Epithelial cell of proximal tubule (primary cell): ENCODE measurements at regions not wholly inside any gene's neighbourhood (a gene's known extent, or its start where the extent isn't known, plus 50 kb on each side); places are given as distances from the start of the nearest gene placed in this dataset.
"Not testable (repeated sequence)": the region's sequence is repeated elsewhere in the genome, so short reads cannot be mapped to it uniquely, and the experiment has no call there.

Source experiments
- DNase-seq: peaks from one replicate; pipeline ENCODE4 v3.0.0-alpha.2; 2011; ENCODE audit warnings: low read depth
- H3K4me3 ChIP-seq: 2 replicates; pipeline ENCODE4 v1.5.1; 2011; ENCODE audit warnings: low read depth, mild to moderate bottlenecking, low read length
- TF ChIP-seq, protein P1 (sequence below): conservative IDR thresholded peaks from 2 replicates; pipeline ENCODE4 v1.5.1; 2012; ENCODE audit warnings: low read depth, mild to moderate bottlenecking, low read length

DNA sequence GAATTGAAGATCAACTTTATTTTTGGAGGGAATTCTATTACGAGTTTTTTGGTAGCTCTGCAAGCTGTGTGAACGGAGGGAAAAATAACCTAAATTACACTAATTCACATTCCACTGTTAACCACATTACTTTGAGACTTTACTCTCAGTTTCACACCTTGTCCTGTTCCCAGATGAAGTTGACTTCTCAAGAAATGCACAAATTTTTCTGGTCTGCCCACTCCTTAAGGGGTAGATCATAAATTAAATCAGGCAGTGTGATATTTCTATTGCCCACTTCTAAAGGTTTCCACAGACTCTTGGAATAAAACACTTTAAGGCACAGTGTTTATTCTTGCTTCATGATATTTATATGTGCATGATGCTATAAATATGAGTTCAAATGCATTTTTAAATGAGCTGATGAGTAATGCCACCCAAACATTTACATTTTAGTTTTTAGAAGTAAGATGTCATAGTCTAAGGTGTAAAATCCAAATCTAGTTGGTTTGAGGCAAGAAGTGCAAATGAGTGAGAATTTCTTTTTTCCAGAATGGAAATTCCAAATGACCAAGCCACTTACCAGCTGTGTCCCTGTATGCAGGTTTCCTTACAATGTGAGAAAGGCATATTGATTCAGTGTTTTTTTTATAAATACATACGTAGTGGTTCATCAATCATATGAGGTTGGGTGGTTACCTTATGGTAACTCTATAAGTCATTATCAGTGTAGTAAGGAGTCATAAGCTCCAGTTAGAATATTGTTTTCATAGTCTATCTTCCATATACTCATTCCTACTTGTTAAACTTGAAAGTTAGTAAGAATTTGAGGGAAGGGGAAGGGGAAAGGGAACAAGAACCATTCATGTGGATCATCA lies 437.7 kb upstream of the MEF2C start:
- DNase-seq: no peak
- H3K4me3 ChIP-seq: no peak overlapping the region
- TF ChIP-seq, protein P1, sequence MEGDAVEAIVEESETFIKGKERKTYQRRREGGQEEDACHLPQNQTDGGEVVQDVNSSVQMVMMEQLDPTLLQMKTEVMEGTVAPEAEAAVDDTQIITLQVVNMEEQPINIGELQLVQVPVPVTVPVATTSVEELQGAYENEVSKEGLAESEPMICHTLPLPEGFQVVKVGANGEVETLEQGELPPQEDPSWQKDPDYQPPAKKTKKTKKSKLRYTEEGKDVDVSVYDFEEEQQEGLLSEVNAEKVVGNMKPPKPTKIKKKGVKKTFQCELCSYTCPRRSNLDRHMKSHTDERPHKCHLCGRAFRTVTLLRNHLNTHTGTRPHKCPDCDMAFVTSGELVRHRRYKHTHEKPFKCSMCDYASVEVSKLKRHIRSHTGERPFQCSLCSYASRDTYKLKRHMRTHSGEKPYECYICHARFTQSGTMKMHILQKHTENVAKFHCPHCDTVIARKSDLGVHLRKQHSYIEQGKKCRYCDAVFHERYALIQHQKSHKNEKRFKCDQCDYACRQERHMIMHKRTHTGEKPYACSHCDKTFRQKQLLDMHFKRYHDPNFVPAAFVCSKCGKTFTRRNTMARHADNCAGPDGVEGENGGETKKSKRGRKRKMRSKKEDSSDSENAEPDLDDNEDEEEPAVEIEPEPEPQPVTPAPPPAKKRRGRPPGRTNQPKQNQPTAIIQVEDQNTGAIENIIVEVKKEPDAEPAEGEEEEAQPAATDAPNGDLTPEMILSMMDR: no peak

DNA sequence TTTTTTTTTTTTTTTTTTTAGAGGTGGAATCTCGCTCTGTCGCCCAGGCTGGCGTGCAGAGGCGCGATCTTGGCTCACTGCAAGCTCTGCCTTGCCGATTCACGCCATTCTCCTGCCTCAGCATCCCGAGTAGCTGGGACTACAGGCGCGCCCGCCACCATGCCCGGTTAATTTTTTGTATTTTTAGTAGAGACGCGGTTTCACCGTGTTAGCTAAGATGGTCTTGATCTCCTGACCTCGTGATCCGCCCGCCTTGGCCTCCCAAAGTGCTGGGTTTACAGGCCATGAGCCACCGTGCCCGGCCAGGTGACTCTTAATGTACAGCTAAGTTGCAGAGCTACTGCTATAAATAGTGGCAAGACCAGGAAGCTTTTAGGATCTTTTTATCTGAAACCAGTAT lies 434.9 kb upstream of the MEF2C start:
- DNase-seq, H3K4me3 ChIP-seq: not testable (repeated sequence)

DNA sequence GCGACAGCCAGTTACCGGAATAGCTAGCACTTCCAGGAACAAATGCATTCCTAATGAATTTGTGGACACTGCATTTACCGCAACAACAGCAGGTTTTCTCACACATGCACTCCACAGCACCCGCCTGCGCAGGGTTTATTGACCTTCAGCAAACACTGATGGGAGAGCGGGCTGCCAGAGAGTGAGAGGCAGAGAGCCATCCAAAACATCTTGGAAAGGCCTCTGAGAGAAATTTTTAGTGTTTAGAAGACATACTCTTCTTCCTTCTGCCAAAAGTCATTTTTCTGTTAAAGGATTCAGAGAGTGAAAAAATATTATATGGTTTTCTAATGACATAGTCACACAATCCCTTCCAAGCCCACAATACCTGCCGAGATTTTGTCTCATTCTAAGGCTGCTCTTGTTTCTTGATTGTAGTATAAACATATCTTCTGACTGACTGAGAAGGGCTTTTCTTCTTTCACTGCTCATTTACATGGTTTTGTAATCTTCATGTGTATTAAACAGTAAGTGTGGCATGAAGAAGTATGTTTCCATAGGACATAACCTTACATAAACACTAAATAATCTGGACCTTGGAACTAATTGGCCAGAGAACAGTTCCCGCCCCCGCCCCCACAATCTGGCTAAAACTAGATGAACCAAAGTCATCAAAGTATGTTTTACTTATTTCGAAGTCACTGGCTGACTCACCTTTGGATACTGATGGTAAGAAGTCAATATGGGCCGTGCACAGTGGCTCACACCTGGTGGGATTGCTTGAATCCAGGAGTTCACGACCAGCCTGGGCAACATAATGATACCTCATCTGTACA lies 432.5 kb upstream of the MEF2C start:
- H3K4me3 ChIP-seq: no peak overlapping the region
- DNase-seq: no peak

DNA sequence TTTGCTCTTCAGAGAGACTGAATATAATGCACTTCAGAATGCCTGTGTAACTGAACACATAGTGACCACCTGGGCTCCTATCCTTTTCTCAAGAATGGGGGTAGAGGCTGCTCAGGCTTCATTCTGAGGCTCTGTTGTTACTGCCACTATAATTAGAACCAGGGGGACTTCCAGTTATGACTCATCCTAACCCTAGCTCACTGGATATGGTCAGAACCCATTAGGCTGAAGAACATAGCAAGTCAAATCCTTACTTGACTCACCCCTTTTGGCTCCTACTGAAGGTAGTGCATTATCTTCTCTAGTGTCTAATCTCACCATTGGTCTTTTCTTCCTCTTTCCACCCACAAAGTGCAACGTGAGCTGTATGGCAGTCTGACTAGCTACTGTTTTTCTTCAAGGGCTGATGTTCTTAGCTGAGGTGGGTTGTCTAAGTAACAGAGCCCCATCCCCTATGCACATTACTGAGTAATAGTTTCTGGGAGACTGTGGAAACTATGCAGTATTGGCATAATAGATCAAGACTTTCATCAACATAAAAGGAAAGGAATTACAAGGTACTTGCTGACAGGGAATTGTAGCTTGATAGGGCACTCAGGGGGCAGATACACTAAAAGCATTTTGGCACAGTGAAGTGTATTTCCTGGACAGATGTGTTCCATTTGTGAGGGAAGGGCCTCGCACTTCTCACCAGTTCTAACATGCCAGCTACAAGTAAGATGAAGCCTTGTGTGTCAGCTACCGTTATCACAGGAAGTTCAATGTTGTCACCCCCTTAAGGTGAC lies 431.0 kb upstream of the MEF2C start:
- TF ChIP-seq, protein P1: no peak
- H3K4me3 ChIP-seq: no peak overlapping the region
- DNase-seq: peak; percentile 92

More for the DNA sequence above, 432.5 kb upstream of the MEF2C start:
- TF ChIP-seq, protein P1: no peak

DNA sequence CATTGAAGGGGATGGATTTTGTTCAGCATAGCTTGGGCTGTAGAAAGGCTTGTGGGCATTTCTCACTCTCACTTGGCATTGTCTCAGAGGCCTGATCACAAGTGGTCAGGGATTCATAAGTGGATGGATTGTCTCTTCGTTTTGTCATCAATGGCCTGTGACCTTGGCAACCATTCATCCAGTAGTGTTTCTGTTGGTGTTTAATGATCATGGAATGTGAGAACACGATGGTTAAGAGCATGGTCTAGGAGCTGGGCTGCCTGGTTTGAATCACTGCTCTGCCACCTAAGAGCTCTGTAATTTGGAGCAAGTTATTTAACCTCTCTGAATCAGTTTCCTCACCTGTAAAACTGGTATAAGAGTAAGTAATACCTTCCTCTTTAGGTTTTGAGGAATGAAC lies 430.1 kb upstream of the MEF2C start:
- no peak overlapping the region for H3K4me3 ChIP-seq
- TF ChIP-seq, protein P1: no peak
- DNase-seq: peak; percentile 98

DNA sequence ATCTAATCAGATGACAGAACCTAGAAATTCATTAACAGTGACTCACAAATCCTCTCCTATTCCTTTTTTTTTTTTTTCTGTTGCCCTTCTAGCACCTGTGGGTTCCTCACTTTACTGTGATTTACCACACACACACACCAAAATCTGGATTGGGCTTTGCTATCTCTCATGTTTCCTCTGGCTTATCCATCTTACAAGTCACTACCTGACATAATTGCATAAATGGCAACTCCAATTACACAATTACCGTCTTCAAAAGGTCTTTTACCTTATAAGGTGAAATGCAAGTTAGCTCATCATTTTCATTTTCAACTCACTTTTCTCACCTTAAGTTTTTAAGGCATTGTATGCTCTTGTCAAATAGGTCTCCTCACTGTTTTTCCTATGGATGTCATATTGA lies 426.3 kb upstream of the MEF2C start:
- no peak overlapping the region for H3K4me3 ChIP-seq
- TF ChIP-seq, protein P1: no peak
- no peak for DNase-seq

DNA sequence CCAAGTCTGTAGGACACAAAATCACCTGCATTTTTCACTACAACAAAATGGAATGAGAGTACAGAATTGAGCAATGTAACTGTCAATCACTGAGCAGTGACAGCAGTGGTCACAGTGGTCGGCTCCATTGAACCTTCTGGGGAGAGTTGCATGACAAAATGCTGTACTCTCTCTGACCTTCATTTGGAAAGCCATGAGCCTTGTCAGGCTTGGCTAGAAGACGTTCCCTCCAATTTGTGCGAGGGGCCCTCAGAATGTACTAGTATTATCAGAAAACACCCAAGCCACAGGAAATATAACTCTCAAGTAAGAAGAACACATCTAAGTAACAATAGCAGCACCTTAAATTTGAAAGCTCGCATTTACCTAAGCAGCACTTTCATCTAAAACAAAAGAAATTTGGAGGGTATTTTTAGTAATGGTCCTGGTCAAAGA lies 425.6 kb upstream of the MEF2C start:
- no peak for DNase-seq
- no peak overlapping the region for H3K4me3 ChIP-seq
- TF ChIP-seq, protein P1: no peak
